Kidney epithelial cell (primary cell): ENCODE measurements at regions not wholly inside any gene's neighbourhood (a gene's known extent, or its start where the extent isn't known, plus 50 kb on each side); places are given as distances from the start of the nearest gene placed in this dataset.

ENCODE experiments used
- DNase-seq: peaks from one replicate; pipeline ENCODE4 v3.0.0-alpha.2; 2010; ENCODE audit warnings: low read depth
- H3K27me3 ChIP-seq: 2 replicates; pipeline ENCODE4 v1.6.0; 2011; ENCODE audit warnings: low read length; ENCODE audit not compliant: control insufficient read depth, insufficient read depth
- H3K36me3 ChIP-seq: 2 replicates; pipeline ENCODE4 v1.5.1; 2011; ENCODE audit warnings: low read length; ENCODE audit not compliant: control insufficient read depth, insufficient read depth
- H3K4me3 ChIP-seq: 2 replicates; pipeline ENCODE4 v1.5.1; 2011; ENCODE audit warnings: low read depth, mild to moderate bottlenecking, control low read depth, low read length
- TF ChIP-seq, protein P1 (sequence below): IDR thresholded peaks from 2 replicates; pipeline ENCODE4 v1.5.1; 2011; ENCODE audit warnings: mild to moderate bottlenecking, moderate library complexity, low read length, control low read depth, inconsistent platforms; ENCODE audit not compliant: insufficient read depth, poor library complexity, severe bottlenecking

DNA sequence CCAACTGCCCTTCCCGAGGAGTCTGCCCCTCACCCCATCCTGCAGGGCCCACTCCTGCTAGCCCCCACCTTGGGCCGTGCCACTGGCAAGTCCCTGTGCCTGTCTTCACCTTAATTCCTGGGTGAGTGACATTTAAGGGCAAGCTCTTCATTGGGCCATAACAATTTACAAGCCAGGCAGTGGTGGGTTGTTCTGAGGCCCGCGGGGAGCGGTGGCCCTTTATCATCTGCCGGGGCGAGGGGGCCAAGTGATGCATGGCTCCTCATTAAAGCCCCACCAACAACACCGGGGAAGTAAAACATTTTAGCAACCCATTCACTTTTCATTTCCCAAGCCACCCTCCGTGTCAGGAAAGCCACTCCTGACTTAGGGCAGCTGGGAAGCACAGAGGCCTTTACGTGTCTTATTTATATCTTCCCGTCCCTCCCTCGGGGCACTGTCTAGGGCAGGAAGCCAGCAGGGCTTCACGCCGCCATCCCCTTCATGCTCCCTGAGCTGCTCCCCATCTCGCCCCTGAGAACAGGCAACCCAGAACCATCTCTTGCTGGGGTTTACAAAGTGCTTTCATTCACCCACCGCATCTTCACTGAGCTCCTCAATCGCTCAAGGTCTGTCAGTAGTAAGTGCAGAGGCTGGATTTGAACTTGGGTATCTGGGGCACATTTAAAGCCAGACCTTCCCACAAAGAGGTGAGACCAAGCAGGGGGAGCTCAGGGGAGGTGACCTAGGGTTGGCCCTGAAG is 55.5 kb upstream of the CCDC167 start:
- Histone ChIP-seq H3K27me3 (no peaks in the 10 kb centered on the region), H3K4me3 (no peak overlapping the region), H3K36me3 (no peaks in the 10 kb centered on the region)
- TF ChIP-seq, protein P1, sequence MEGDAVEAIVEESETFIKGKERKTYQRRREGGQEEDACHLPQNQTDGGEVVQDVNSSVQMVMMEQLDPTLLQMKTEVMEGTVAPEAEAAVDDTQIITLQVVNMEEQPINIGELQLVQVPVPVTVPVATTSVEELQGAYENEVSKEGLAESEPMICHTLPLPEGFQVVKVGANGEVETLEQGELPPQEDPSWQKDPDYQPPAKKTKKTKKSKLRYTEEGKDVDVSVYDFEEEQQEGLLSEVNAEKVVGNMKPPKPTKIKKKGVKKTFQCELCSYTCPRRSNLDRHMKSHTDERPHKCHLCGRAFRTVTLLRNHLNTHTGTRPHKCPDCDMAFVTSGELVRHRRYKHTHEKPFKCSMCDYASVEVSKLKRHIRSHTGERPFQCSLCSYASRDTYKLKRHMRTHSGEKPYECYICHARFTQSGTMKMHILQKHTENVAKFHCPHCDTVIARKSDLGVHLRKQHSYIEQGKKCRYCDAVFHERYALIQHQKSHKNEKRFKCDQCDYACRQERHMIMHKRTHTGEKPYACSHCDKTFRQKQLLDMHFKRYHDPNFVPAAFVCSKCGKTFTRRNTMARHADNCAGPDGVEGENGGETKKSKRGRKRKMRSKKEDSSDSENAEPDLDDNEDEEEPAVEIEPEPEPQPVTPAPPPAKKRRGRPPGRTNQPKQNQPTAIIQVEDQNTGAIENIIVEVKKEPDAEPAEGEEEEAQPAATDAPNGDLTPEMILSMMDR = no peak
- DNase-seq = no peak

DNA sequence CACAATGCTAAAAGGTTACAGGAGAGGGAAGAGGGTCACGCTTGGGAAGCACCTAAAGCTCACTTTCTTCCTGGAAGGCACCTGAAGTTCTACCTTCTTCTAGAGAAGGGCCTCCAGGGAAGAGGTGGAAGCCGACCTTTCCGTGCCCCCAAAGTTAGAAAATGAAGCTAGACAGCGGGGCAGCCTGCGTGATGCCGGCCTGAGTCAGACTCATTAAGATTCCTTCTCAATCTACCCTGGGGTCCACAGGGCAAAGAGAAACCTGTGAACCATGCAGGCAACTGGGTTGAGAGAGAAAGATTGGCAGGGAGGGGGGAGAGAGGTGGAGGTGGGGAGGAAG is 54.8 kb upstream of the CCDC167 start:
- TF ChIP-seq, protein P1 = no peak
- no peaks in the 10 kb centered on the region for H3K27me3 ChIP-seq
- no peak overlapping the region for H3K4me3 ChIP-seq
- DNase-seq = peak; percentile 52
- H3K36me3 ChIP-seq = no peaks in the 10 kb centered on the region

DNA sequence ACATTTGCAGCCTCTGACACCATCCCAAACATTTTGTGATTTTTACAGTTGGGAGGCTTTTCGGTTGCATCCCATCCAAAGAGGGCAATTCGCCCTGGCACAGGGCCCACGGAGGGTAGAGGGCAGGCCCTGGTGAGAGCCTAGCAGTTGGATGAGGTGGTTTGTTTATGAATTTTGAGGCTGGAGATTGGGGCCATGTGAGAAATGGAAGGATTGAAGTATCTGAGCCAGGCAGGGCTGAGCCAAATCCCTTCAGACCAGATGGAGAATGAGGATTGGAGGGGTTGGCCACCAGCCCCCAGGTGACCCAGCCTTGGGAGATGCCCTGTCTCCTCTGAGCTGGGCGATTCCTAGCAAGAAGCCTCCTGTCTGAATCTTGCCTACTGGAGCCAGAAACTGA is 52.6 kb upstream of the CCDC167 start:
- Histone ChIP-seq H3K4me3 (no peak overlapping the region), H3K36me3 (no peaks in the 10 kb centered on the region), H3K27me3 (no peaks in the 10 kb centered on the region)
- no peak for DNase-seq
- TF ChIP-seq, protein P1 = no peak

- no peak for DNase-seq
- Histone ChIP-seq H3K27me3 (no peaks in the 10 kb centered on the region), H3K4me3 (no peak overlapping the region), H3K36me3 (no peaks in the 10 kb centered on the region)
- TF ChIP-seq, protein P1 = no peak
These were observed 52.2 kb upstream of the CCDC167 start for GRCh38 chr6:37551867-37552266.

GRCh38 chr6:37551446-37551845 is 51.8 kb upstream of the CCDC167 start:
- Histone ChIP-seq H3K27me3 (no peaks in the 10 kb centered on the region), H3K4me3 (no peak overlapping the region), H3K36me3 (no peaks in the 10 kb centered on the region)
- no peak for DNase-seq
- TF ChIP-seq, protein P1 = no peak

- DNase-seq = no peak
- H3K4me3 ChIP-seq = no peak overlapping the region
- H3K36me3 ChIP-seq = no peaks in the 10 kb centered on the region
- H3K27me3 ChIP-seq = no peaks in the 10 kb centered on the region
- TF ChIP-seq, protein P1 = no peak
These were observed 51.3 kb upstream of the CCDC167 start for GRCh38 chr6:37551002-37551401.
